C4-2B (cell line): ENCODE measurements at regions not wholly inside any gene's neighbourhood (a gene's known extent, or its start where the extent isn't known, plus 50 kb on each side); places are given as distances from the start of the nearest gene placed in this dataset.

Source experiments
- CTCF ChIP-seq: fragments of 450-650 bp; conservative IDR thresholded peaks from 2 replicates; pipeline ENCODE4 v1.5.1; 2017; ENCODE audit warnings: mild to moderate bottlenecking
- ZFX ChIP-seq: fragments of 450-650 bp; IDR thresholded peaks from 2 replicates; pipeline ENCODE4 v1.6.1; 2017

GRCh38 chr19:22523940-22524339 lies 101.8 kb upstream of the ZNF98 start:
- TF ChIP-seq CTCF (no peak), ZFX (no peak)
